ENCODE measurements at regions not wholly inside any gene's neighbourhood (a gene's known extent, or its start where the extent isn't known, plus 50 kb on each side); places are given as distances from the start of the nearest gene placed in this dataset.

DNA sequence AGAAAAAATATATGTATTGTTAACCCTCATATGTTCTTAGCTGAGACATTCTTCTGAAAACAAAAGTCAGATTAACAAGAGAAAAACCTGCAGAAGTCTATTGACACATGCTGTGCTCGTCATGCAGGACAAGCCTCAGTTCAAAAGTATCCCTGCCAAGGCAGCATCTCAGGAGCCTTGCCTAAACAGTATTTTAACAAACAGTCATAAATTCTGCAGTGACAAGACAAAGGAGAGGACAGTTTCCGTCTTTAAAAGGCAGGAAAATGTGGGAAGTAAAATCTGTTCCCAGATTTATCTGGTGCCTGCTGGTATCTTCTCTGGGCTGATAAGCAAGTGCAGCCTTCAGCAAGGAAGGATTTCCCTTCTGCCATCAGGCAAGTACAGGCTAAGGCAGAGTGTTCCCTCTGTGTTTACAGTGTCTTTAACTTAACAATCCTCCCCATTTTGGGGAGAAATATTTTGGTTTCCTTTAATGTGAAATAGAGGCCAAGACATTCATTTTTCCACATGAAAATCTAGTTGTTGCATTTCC is 480.2 kb upstream of the CCDC196 start:
- no peak for TF ChIP-seq POLR2A (IDR thresholded peaks at IDR 0.05; ENCODE audit: low read depth, low read length)
- TF ChIP-seq POLR2AphosphoS5 (IDR thresholded peaks at IDR 0.05; ENCODE audit: low read depth, low read length) = no peak

Measured in GM12891 (cell line).